Endodermal cell (in vitro differentiated cells): ENCODE measurements at regions not wholly inside any gene's neighbourhood (a gene's known extent, or its start where the extent isn't known, plus 50 kb on each side); places are given as distances from the start of the nearest gene placed in this dataset.

Experiments used
- DNase-seq: peaks from one replicate; pipeline ENCODE4 v3.0.0-alpha.2; 2017
- H3K27ac ChIP-seq: 2 replicates; pipeline ENCODE4 v1.5.1; 2013; ENCODE audit warnings: mild to moderate bottlenecking, low read depth, low read length, moderate library complexity
- H3K27me3 ChIP-seq: 2 replicates; pipeline ENCODE4 v1.6.1; 2013; ENCODE audit warnings: mild to moderate bottlenecking, low read length, moderate library complexity; ENCODE audit not compliant: insufficient read depth, control insufficient read depth, poor library complexity, severe bottlenecking
- H3K36me3 ChIP-seq: 2 replicates; pipeline ENCODE4 v1.7.0; 2013; ENCODE audit warnings: mild to moderate bottlenecking, low read length, moderate library complexity; ENCODE audit not compliant: control insufficient read depth, insufficient read depth
- H3K4me1 ChIP-seq: one replicate; pipeline ENCODE4 v1.7.0; 2013; ENCODE audit warnings: low read length; ENCODE audit not compliant: control insufficient read depth, insufficient read depth
- H3K4me3 ChIP-seq: 2 replicates; pipeline ENCODE4 v1.5.1; 2013; ENCODE audit warnings: mild to moderate bottlenecking, low read length, moderate library complexity
- H3K9ac ChIP-seq: 2 replicates; pipeline ENCODE4 v1.6.1; 2013; ENCODE audit warnings: mild to moderate bottlenecking, low read length, moderate library complexity; ENCODE audit not compliant: poor library complexity, severe bottlenecking; ENCODE audit errors: extremely low read depth
- H3K9me3 ChIP-seq: 2 replicates; pipeline ENCODE4 v1.6.1; 2013; ENCODE audit warnings: mild to moderate bottlenecking, low read length, moderate library complexity; ENCODE audit not compliant: control insufficient read depth
- H3K27ac Mint-ChIP-seq: 2 replicates; pipeline ENCODE4 v1.8.0; 2020; ENCODE audit warnings: mixed read lengths
- H3K27me3 Mint-ChIP-seq: 2 replicates; pipeline ENCODE4 v1.8.0; 2021; ENCODE audit warnings: mild to moderate bottlenecking, mixed read lengths; ENCODE audit not compliant: insufficient read depth
- H3K36me3 Mint-ChIP-seq: 2 replicates; pipeline ENCODE4 v1.8.0; 2020; ENCODE audit warnings: low read depth, mixed read lengths
- H3K4me1 Mint-ChIP-seq: 2 replicates; pipeline ENCODE4 v1.8.0; 2020; ENCODE audit warnings: mixed read lengths
- H3K4me3 Mint-ChIP-seq: 2 replicates; pipeline ENCODE4 v1.8.0; 2020; ENCODE audit warnings: mild to moderate bottlenecking, moderate library complexity, mixed read lengths
- H3K9me3 Mint-ChIP-seq: 2 replicates; pipeline ENCODE4 v1.8.0; 2020; ENCODE audit warnings: mild to moderate bottlenecking, mixed read lengths
- WGBS, 2 experiments: methylation state at CpG; one replicate each; pipeline versions ENCODE4 v1.1.5 to v1.1.7; 2013; ENCODE audit warnings: missing lambda C conversion rate in 2 of 2, mixed read lengths in 1 of 2; ENCODE audit not compliant: insufficient coverage in 1 of 2, insufficient read length in 1 of 2; 5-methylcytosine and 5-hydroxymethylcytosine counted together
- TF ChIP-seq, protein P1 (sequence below): fragments of 200-600 bp; sonication (generic); conservative IDR thresholded peaks from 2 replicates; pipeline ENCODE4 v1.5.0; 2021; ENCODE audit warnings: antibody characterized with exemption, mild to moderate bottlenecking

DNA sequence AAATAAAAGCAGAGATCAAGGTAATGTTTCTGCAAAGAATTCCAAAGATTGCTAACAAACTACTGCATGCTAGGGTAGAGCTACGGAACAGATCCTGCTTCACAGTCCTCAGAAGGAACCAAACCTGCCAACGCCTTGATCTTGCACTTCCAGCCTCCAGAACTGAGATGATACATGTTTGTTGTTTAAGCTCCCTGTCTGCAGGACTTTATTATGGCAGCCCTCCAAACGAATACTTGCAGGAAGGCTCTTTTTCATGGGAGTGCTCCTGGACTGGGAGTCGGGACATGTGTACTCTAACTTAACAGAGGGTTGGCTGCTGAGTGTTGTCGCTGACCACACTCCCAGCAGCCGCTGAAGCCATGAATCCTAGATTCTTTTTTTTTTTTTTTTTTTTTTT lies 808.8 kb upstream of the EEF2KMT start:
- no peak overlapping the region for H3K27ac Mint-ChIP-seq
- H3K27me3 Mint-ChIP-seq: peaks cover 39% of the 10 kb centered on the region
- no peaks in the 10 kb centered on the region for H3K27me3 ChIP-seq
- H3K27ac ChIP-seq: no peak overlapping the region
- TF ChIP-seq, protein P1, sequence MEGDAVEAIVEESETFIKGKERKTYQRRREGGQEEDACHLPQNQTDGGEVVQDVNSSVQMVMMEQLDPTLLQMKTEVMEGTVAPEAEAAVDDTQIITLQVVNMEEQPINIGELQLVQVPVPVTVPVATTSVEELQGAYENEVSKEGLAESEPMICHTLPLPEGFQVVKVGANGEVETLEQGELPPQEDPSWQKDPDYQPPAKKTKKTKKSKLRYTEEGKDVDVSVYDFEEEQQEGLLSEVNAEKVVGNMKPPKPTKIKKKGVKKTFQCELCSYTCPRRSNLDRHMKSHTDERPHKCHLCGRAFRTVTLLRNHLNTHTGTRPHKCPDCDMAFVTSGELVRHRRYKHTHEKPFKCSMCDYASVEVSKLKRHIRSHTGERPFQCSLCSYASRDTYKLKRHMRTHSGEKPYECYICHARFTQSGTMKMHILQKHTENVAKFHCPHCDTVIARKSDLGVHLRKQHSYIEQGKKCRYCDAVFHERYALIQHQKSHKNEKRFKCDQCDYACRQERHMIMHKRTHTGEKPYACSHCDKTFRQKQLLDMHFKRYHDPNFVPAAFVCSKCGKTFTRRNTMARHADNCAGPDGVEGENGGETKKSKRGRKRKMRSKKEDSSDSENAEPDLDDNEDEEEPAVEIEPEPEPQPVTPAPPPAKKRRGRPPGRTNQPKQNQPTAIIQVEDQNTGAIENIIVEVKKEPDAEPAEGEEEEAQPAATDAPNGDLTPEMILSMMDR: no peak
- no peak overlapping the region for H3K4me3 Mint-ChIP-seq
- H3K36me3 ChIP-seq: no peaks in the 10 kb centered on the region
- H3K4me3 ChIP-seq: no peak overlapping the region
- WGBS, 2 experiments: 90 to 95% methylated on average over 3 to 6 of the region's 6 CpGs
- H3K4me1 ChIP-seq: peaks cover 2% of the 10 kb centered on the region
- no peaks in the 10 kb centered on the region for H3K36me3 Mint-ChIP-seq
- H3K9me3 ChIP-seq: no peaks in the 10 kb centered on the region
- H3K4me1 Mint-ChIP-seq: peaks cover 9% of the 10 kb centered on the region
- no peaks in the 10 kb centered on the region for H3K9me3 Mint-ChIP-seq
- H3K9ac ChIP-seq: no peak overlapping the region
- DNase-seq: no peak

DNA sequence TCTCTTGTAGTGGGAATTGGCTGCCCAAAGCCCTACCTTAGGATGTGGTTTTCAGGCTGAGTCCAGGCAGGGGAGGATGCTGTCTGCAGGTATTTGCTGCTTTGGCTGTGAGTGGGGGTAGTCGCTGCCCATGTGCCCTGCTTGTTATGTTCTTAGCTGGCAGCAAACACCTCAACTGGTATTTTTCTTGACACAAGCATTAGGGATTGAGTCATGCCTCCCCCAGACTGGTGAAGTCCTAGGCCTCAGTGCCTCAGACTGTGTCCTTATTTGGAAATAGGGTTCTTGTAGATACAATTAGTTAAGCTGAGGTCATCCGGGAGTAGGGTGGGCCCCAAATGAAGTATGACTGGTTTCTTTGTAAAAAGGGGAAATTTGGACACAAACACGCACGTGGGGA lies 808.3 kb upstream of the EEF2KMT start:
- no peak overlapping the region for H3K27ac Mint-ChIP-seq
- H3K9ac ChIP-seq: no peak overlapping the region

DNA sequence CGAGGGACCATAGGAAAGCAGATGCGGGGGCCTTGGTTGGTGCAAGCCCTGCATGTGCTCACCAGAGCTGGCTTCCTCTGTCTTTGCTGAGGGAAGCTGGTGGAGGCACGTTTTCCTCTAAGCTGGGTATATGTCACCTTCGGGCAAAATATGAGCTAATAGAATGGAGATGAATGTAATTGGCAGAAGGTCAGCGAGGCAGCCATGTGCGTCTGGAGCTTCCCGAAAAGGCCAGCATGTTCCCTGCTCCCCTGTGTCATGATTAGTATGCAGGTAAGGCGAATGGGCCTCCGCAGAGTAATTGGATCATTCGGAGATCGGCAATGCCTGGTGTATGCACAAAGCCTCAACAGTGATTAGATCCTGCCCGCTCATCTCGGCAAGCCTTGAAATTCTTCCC lies 806.2 kb upstream of the EEF2KMT start:
- H3K27me3 Mint-ChIP-seq: peaks cover 31% of the 10 kb centered on the region
- WGBS, 2 experiments: 91 to 93% methylated on average over 11 to 12 of the region's 13 CpGs
- H3K9ac ChIP-seq: no peak overlapping the region
- H3K36me3 Mint-ChIP-seq: no peaks in the 10 kb centered on the region
- H3K27ac ChIP-seq: no peak overlapping the region
- H3K9me3 Mint-ChIP-seq: no peaks in the 10 kb centered on the region
- H3K4me3 ChIP-seq: no peak overlapping the region
- H3K4me1 Mint-ChIP-seq: no peaks in the 10 kb centered on the region
- TF ChIP-seq, protein P1: no peak
- H3K9me3 ChIP-seq: no peaks in the 10 kb centered on the region
- no peak overlapping the region for H3K4me3 Mint-ChIP-seq
- H3K27me3 ChIP-seq: no peaks in the 10 kb centered on the region
- no peaks in the 10 kb centered on the region for H3K4me1 ChIP-seq
- H3K36me3 ChIP-seq: no peaks in the 10 kb centered on the region
- H3K27ac Mint-ChIP-seq: no peak overlapping the region
- DNase-seq: no peak

More for the DNA sequence above, 808.3 kb upstream of the EEF2KMT start:
- H3K4me1 Mint-ChIP-seq: peaks cover 5% of the 10 kb centered on the region
- no peaks in the 10 kb centered on the region for H3K9me3 Mint-ChIP-seq
- H3K27me3 ChIP-seq: no peaks in the 10 kb centered on the region
- no peak for DNase-seq
- H3K27ac ChIP-seq: no peak overlapping the region
- H3K9me3 ChIP-seq: no peaks in the 10 kb centered on the region
- no peaks in the 10 kb centered on the region for H3K36me3 ChIP-seq
- WGBS, 2 experiments: 81 to 87% methylated on average over 4 of the region's 4 CpGs
- no peaks in the 10 kb centered on the region for H3K36me3 Mint-ChIP-seq
- no peak overlapping the region for H3K4me3 ChIP-seq
- TF ChIP-seq, protein P1: no peak
- H3K27me3 Mint-ChIP-seq: peaks cover 42% of the 10 kb centered on the region
- H3K4me3 Mint-ChIP-seq: no peak overlapping the region
- no peaks in the 10 kb centered on the region for H3K4me1 ChIP-seq
